IPS-NIHi7 (cell line): ENCODE measurements at regions not wholly inside any gene's neighbourhood (a gene's known extent, or its start where the extent isn't known, plus 50 kb on each side); places are given as distances from the start of the nearest gene placed in this dataset.
"Not testable (repeated sequence)": the region's sequence is repeated elsewhere in the genome, so short reads cannot be mapped to it uniquely, and the experiment has no call there.

ENCODE experiments used
- DNase-seq: peaks from one replicate; pipeline ENCODE4 v3.0.0; 2012; ENCODE audit warnings: mixed read lengths; ENCODE audit errors: extremely low spot score

- not testable (repeated sequence) for DNase-seq
Measured at GRCh38 chr2:131738996-131739434, 211.3 kb downstream of the CCDC74A start.

DNA sequence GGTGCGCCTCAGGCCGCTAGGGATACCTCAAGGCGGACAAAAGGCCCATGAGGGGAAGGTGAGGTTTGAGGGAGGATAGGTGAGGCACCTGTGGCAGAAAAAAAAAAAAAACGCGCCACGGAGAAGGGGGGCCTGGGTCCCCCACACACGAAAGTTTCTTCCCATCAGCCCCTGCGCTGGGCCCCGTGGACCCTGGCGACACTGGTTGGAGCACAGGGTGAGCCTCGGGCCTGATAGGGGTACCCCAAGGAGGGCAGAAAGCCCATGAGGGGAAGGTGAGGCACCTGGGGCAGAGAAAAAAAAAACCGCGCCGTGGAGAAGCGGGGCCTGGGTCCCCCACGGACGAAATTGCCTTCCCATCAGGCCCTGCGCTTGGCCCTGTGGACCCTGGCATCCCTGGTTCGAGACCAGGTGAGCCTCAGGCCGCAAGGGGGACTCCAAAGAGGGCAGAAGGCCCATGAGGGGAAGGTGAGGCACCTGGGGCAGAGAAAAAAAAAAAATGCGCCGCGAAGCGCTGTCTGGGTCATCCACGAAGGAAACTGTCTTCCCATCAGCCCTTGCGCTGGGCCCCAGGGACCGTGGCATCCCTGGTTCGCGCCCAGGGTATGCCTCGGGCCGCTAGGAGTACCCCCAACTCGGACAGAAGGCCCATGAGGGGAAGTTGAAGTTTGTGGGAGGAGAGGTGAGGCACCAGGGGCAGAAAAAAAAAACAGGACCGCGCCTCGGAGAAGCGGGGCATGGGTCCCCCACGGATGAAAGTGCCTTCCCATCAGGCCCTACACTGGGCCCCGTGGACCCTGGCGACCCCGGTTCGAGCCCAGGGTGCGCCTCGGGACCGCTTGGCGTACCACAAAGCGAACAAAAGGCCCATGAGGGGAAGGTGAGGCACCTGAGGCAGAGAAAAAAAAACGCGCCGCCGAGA lies 226.2 kb downstream of the CCDC74A start:
- DNase-seq, result no peak

GRCh38 chr2:131754929-131755720 lies 227.4 kb downstream of the CCDC74A start:
- no peak for DNase-seq

- no peak for DNase-seq
Measured at GRCh38 chr2:131756141-131756907, 228.6 kb downstream of the CCDC74A start.

DNA sequence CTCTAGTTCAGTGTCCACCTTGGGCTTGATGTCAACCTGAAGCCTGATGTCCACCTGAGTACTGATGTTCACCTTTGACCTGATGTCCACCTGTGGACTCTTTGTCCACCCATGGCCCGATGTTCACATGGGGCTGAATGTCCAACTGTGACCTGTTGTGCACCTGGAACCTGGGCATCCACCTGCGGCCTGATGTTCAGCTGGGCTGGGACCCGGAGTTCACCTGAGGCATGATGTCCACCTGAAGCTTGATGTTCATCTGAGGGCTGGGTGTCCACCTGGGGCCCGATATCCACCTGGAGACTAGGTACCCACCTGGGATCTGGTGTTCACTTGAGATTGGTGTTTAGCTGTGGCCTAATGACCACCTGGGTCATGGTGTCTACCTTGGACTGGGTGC lies 231.3 kb downstream of the CCDC74A start:
- DNase-seq, result not testable (repeated sequence)

GRCh38 chr2:131774955-131775555 lies 247.4 kb downstream of the CCDC74A start:
- DNase-seq, result not testable (repeated sequence)

DNA sequence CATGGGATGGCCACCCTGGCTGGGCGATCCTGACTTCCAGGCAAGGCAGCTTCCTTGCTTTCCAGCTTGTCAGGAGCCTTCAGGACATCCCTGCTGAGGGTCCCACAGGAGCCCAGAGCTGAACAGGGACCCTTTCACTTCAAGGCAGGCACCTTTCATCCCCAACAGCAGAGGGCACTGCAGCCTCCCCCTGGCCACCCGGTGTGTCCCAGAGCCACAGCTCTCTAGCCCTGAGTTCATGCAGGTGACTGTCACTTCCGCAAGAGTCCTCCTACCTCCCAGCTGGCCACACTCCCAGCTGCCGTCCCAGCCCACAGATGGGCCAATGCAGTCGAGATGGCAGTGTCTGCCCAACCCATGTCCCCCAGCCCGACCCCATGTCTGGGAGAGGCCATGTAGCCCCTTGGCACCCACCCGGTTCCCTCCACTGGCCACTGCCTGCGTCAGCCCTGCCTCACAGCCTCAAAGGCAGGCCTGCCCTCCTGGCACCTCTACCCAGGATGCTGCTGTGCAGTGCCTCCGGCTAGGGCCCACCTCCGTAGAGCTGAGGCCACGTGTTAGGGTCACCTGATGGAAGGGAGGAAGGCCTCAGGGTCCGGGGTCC lies 248.3 kb downstream of the CCDC74A start:
- DNase-seq, result peak; percentile 9

DNA sequence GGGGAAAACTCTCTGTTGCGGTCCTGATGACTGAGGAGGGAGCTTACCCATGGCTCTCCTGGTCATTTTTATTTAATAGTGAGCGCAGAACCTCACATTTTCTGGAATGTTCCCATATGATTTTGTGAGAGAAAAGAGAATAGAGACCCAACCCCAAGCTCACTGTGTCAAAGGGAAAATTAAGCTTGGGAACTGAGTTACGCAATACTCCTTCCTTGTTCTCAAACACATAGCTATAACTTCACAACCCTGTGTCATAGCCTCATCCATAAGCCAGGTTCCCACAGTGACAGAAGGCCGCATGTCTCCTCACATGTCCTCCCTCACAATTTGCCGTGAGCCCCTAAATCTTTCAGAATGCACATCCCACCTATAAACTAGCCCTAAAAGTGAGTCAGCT lies 252.8 kb downstream of the CCDC74A start:
- not testable (repeated sequence) for DNase-seq

GRCh38 chr2:131801210-131801744 lies 273.6 kb downstream of the CCDC74A start:
- DNase-seq, result no peak

DNA sequence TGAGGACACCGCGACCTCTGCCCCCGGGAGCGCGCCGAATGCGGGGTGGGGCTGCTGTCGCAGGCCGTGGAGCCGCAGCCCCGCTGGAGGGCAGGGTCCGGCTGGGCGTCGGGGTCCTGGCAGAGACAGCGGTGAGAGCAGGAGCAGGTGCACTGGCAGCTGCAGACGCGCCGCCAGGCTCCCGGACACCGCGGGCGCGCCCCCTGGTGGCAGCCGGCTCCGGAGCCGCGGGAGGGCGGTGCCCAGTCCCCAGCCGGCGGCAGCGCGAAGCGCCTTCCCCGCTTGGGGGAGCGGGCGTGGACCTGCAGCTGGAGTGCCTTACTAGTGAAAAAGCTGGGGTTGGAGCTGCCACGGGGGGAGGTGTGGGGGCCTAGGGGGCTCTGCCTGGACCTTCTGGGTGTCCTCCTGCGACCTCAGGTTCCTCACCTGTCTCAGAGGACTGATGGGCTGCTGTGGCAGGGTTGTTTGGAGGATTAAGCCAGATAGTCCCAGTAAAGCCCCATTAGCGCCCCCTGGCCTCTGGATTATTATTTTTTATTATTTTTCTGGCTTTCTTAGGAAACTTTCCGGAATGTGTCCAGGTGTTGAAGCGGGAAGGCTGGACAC lies 274.2 kb downstream of the CCDC74A start:
- peak; percentile 73 for DNase-seq

GRCh38 chr2:131802351-131802836 lies 274.7 kb downstream of the CCDC74A start:
- peak; percentile 50 for DNase-seq

DNA sequence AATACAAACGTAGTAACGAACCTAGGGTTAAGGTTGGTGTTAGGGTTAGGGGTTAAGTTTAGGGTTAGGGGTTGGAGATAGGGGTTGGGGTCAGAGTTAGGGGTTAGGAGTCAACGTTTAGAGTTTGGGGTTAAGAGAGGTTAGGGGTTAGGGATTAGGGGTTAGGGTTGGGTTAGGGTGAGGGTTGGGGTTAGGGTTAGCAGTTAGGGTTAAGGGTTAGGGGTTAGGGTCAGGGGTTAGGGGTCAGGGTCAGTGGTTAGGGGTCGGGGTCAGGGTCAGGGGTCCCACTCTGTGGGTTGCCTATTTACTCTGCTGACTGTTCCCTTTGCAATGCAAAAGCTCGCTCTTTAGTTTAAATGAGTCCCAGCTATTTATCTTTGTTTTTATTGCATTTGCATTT lies 275.5 kb downstream of the CCDC74A start:
- DNase-seq, result not testable (repeated sequence)

- not testable (repeated sequence) for DNase-seq
Measured at GRCh38 chr2:131812605-131813004, 284.9 kb downstream of the CCDC74A start.

DNA sequence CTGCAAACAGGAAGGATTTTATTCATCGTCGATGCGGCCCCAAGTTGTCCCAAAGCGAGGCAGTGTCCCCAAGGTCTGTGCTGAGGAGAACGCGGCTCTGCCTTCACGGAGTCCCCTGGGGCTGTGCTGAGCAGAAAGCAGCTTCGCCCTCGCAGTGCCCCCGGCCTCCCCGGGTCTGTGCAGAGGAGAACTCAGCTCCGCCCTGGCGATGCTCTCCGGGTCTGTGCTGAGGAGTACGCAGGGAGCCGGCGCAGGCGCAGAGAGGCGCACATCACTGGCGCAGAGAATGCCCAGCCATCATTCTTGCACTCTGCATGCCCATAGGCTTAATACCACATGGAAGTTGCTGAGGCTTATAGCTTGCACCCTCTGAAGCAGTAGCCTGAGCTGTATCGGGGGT lies 285.7 kb downstream of the CCDC74A start:
- not testable (repeated sequence) for DNase-seq

DNA sequence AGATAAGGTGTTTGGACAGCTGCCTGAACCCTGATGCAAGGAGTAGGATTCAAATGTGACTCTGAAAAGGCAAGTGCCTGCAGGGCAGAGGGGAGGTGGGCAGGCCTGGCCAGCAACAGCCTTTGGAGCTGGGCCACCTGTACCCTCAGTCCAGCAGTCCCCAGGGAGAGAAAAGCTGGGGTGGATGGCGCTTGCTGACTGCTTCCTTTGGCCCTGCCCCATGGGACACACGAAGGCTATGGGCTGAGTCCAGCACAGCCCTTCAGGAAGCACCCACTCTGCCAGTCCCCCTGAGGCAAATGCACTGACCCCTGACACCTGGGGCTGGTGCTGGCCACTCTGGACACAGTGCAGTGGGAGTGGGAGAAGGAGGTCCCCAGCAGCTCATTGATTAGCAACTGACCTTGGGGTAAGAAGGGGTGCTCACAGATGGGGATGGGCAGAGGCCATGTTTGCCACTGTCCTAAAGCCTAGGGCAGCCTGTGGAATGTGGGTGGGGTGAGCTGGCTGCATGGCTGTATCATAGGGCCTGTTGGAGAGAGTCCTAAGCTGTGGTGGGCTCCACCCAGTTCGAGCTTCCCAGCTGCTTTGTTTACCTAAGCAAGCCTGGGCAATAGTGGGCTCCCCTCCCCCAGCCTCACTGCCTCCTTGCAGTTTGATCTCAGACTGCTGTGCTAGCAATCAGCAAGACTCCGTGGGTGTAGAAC lies 290.7 kb downstream of the CCDC74A start:
- DNase-seq, result not testable (repeated sequence)

DNA sequence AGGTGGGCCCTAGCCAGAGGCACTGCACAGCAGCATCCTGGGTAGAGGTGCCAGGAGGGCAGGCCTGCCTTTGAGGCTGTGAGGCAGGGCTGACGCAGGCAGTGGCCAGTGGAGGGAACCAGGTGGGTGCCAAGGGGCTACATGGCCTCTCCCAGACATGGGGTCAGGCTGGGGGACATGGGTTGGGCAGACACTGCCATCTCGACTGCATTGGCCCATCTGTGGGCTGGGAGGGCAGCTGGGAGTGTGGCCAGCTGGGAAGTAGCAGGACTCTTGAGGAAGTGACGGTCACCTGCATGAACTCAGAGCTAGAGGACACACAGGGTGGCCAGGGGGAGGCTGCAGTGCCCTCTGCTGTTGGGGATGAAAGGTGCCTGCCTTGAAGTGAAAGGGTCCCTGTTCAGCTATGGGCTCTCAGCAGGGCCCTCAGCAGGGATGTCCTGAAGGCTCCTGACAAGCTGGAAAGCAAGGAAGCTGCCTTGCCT lies 294.6 kb downstream of the CCDC74A start:
- DNase-seq, result not testable (repeated sequence)

GRCh38 chr2:131823058-131823457 lies 295.4 kb downstream of the CCDC74A start:
- not testable (repeated sequence) for DNase-seq

DNA sequence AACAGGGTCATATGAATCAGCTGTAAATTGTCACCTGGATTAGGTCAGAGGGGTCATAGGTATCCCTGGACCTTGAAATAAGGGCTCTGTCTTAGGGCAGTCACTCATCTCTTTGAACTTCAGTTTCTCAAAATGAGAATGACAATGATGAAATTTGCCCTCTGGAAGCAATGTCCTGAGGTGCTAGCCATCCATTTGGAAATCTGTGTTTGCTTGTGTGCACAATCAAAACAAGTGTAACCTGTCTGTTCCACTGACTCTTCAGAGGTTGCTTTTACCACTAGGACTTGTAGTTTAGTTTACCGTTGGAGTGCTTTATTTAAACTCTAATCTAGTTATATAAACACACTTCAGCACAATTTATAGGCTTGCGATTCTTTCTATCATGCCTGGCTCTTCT lies 297.3 kb downstream of the CCDC74A start:
- not testable (repeated sequence) for DNase-seq

DNA sequence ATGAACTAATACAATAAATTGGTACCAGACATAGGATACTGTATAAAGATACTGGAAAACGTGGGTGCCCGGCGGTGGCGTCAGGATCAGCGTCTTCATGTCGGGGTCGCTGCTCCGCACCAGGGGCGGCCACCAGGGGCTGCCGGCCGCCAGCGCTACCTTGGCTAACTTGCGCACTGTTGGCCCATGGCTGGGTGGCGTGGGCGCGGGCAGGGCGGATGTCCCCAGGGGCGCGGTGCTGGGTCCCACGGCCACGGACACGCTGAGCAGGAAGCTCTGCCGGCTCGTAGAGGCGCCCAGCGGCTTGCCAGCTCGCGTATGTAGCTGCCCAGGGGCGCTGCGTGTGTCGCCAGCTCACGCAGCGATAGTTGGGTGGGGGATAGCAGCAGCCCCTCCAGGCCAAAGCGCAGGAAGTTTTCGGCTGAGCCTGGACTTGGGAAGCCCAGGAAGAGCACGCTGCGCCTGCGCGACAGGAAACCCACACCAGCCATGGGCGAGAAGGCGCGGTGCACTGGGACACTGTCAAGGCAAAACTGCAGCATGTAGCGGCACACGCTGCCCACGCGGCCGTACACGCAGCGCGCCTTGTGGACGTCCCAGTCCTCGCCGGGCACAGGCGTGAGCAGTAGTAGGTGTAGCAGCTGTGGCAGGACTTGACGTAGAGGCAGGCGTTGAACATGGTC lies 299.9 kb downstream of the CCDC74A start:
- no peak for DNase-seq
